Fibroblast of lung (primary cell): ENCODE measurements at regions not wholly inside any gene's neighbourhood (a gene's known extent, or its start where the extent isn't known, plus 50 kb on each side); places are given as distances from the start of the nearest gene placed in this dataset.

ENCODE experiments used
- DNase-seq, 2 donors: peaks; one replicate each; pipeline versions ENCODE4 v3.0.0 to v3.0.0-alpha.2; 2010; ENCODE audit warnings: low read depth in 2 of 2
- H2AFZ ChIP-seq: 2 replicates; pipeline ENCODE4 v1.5.1; 2012; ENCODE audit warnings: low read length, control low read depth, inconsistent platforms
- H3K27ac ChIP-seq: 2 replicates; pipeline ENCODE4 v1.5.1; 2011; ENCODE audit warnings: low read length, control low read depth; ENCODE audit not compliant: insufficient read depth
- H3K27me3 ChIP-seq: 2 replicates; pipeline ENCODE4 v1.5.1; 2011; ENCODE audit warnings: mild to moderate bottlenecking, low read length; ENCODE audit not compliant: control insufficient read depth, insufficient read depth
- H3K36me3 ChIP-seq: 2 replicates; pipeline ENCODE4 v1.5.1; 2011; ENCODE audit warnings: low read length; ENCODE audit not compliant: control insufficient read depth, insufficient read depth
- H3K4me1 ChIP-seq: 2 replicates; pipeline ENCODE4 v1.5.1; 2011; ENCODE audit warnings: low read length; ENCODE audit not compliant: control insufficient read depth, insufficient read depth; ENCODE audit errors: extremely low read depth
- H3K4me2 ChIP-seq: 2 replicates; pipeline ENCODE4 v1.5.1; 2011; ENCODE audit warnings: low read length, control low read depth; ENCODE audit not compliant: insufficient read depth; ENCODE audit errors: extremely low read depth
- H3K4me3 ChIP-seq, 4 experiments: fragments of 200-600 bp in 1 of 4; sonication (generic) in 1 of 4; replicated peaks in 1 of 4; 2 replicates each; pipeline ENCODE4 v1.5.1; 2011 to 2016; ENCODE audit warnings: low read length in 4 of 4, low read depth in 3 of 4, mild to moderate bottlenecking in 3 of 4, control low read depth in 2 of 4, inconsistent platforms in 1 of 4, mixed read lengths in 1 of 4; ENCODE audit not compliant: insufficient read depth in 1 of 4; ENCODE audit errors: control extremely low read depth in 1 of 4
- H3K79me2 ChIP-seq: 2 replicates; pipeline ENCODE4 v1.5.1; 2012; ENCODE audit warnings: mild to moderate bottlenecking, low read length, inconsistent platforms; ENCODE audit not compliant: control insufficient read depth, insufficient read depth
- H3K9ac ChIP-seq: 2 replicates; pipeline ENCODE4 v1.5.1; 2011; ENCODE audit warnings: mild to moderate bottlenecking, low read length, control low read depth; ENCODE audit not compliant: insufficient read depth
- H3K9me3 ChIP-seq: 2 replicates; pipeline ENCODE4 v1.5.1; 2012; ENCODE audit warnings: low read depth, low read length; ENCODE audit not compliant: control insufficient read depth, insufficient read depth
- H4K20me1 ChIP-seq: 2 replicates; pipeline ENCODE4 v1.5.1; 2011; ENCODE audit warnings: low read length; ENCODE audit not compliant: control insufficient read depth, insufficient read depth; ENCODE audit errors: extremely low read depth
- CTCF ChIP-seq, 2 donors: IDR thresholded peaks in 1 of 2; conservative IDR thresholded peaks in 1 of 2; 1 replicate in 1 of 2; 2 replicates in 1 of 2; pipeline ENCODE4 v1.5.1; 2011 to 2012; ENCODE audit warnings: low read length in 2 of 2, control low read depth in 1 of 2, inconsistent platforms in 1 of 2, low read depth in 1 of 2, mild to moderate bottlenecking in 1 of 2
- EZH2 ChIP-seq: IDR thresholded peaks from 2 replicates; pipeline ENCODE4 v1.5.1; 2012; ENCODE audit warnings: low read length, control low read depth, mild to moderate bottlenecking; ENCODE audit errors: missing control alignments

GRCh38 chr3:16818194-16818593 lies 66.6 kb upstream of the PLCL2 start:
- TF ChIP-seq CTCF (conservative IDR thresholded peaks at IDR 0.05 in 1 of 2, IDR thresholded peaks at IDR 0.05 in 1 of 2; ENCODE audit: low read depth in 1 of 2, low read length in 2 of 2) (no peak), EZH2 (no peak)
- Histone ChIP-seq H3K79me2 (no peaks in the 10 kb centered on the region), H3K4me2 (no peak overlapping the region), H3K36me3 (no peaks in the 10 kb centered on the region), H3K27me3 (no peaks in the 10 kb centered on the region), H3K27ac (no peak overlapping the region), H4K20me1 (no peaks in the 10 kb centered on the region), H3K4me3 (no peak overlapping the region), H2AFZ (no peak overlapping the region), H3K9ac (no peak overlapping the region), H3K9me3 (no peaks in the 10 kb centered on the region), H3K4me1 (no peaks in the 10 kb centered on the region)
- no peak for DNase-seq

GRCh38 chr3:16818945-16819344 lies 65.8 kb upstream of the PLCL2 start:
- DNase-seq = no peak
- H2AFZ ChIP-seq = no peak overlapping the region
- no peaks in the 10 kb centered on the region for H3K36me3 ChIP-seq

GRCh38 chr3:16820485-16820884 lies 64.3 kb upstream of the PLCL2 start:
- Histone ChIP-seq H3K4me1 (no peaks in the 10 kb centered on the region), H3K4me3 (no peak overlapping the region), H4K20me1 (no peaks in the 10 kb centered on the region), H3K27ac (no peak overlapping the region), H3K36me3 (no peaks in the 10 kb centered on the region), H3K4me2 (no peak overlapping the region), H3K79me2 (no peaks in the 10 kb centered on the region), H3K27me3 (no peaks in the 10 kb centered on the region), H3K9me3 (no peaks in the 10 kb centered on the region), H2AFZ (no peak overlapping the region), H3K9ac (no peak overlapping the region)
- TF ChIP-seq EZH2 (no peak), CTCF (conservative IDR thresholded peaks at IDR 0.05 in 1 of 2, IDR thresholded peaks at IDR 0.05 in 1 of 2; ENCODE audit: low read depth in 1 of 2, low read length in 2 of 2) (no peak)
- DNase-seq = no peak

More at GRCh38 chr3:16818945-16819344, 65.8 kb upstream of the PLCL2 start:
- no peaks in the 10 kb centered on the region for H3K9me3 ChIP-seq
- no peaks in the 10 kb centered on the region for H3K4me1 ChIP-seq
- H4K20me1 ChIP-seq = no peaks in the 10 kb centered on the region
- H3K4me2 ChIP-seq = no peak overlapping the region
- no peaks in the 10 kb centered on the region for H3K79me2 ChIP-seq
- TF ChIP-seq CTCF (conservative IDR thresholded peaks at IDR 0.05 in 1 of 2, IDR thresholded peaks at IDR 0.05 in 1 of 2; ENCODE audit: low read depth in 1 of 2, low read length in 2 of 2) = no peak
- H3K9ac ChIP-seq = no peak overlapping the region
- no peak overlapping the region for H3K4me3 ChIP-seq
- H3K27me3 ChIP-seq = no peaks in the 10 kb centered on the region
- no peak overlapping the region for H3K27ac ChIP-seq
